Endothelial cell of umbilical vein (primary cell): ENCODE measurements at regions not wholly inside any gene's neighbourhood (a gene's known extent, or its start where the extent isn't known, plus 50 kb on each side); places are given as distances from the start of the nearest gene placed in this dataset.
"Not testable (repeated sequence)": the region's sequence is repeated elsewhere in the genome, so short reads cannot be mapped to it uniquely, and the experiment has no call there.

Experiments
- EZH2 ChIP-seq: IDR thresholded peaks from 2 replicates; pipeline ENCODE4 v1.6.1; 2012; ENCODE audit warnings: borderline replicate concordance, low read depth, mild to moderate bottlenecking, moderate library complexity, low read length, inconsistent platforms; ENCODE audit not compliant: severe bottlenecking
- FOS ChIP-seq: IDR thresholded peaks from 2 replicates; pipeline ENCODE4 v1.6.1; 2011; ENCODE audit warnings: mild to moderate bottlenecking, low read length, moderate library complexity, borderline replicate concordance; ENCODE audit not compliant: insufficient read depth
- GATA2 ChIP-seq: IDR thresholded peaks from 2 replicates; pipeline ENCODE4 v1.7.0; 2011; ENCODE audit warnings: low read depth, mild to moderate bottlenecking, moderate library complexity, mixed read lengths, low read length; ENCODE audit not compliant: insufficient read length, insufficient read depth
- JUN ChIP-seq: IDR thresholded peaks from 2 replicates; pipeline ENCODE4 v1.6.1; 2011; ENCODE audit warnings: borderline replicate concordance, low read depth; ENCODE audit not compliant: insufficient read length, insufficient read depth
- MYC ChIP-seq: IDR thresholded peaks from one replicate; pipeline ENCODE4 v1.6.1; 2011; ENCODE audit warnings: mild to moderate bottlenecking, low read depth, low read length
- POLR2A ChIP-seq: IDR thresholded peaks from 2 replicates; pipeline ENCODE4 v1.6.1; 2012; ENCODE audit warnings: low read depth, mild to moderate bottlenecking, control low read depth, low read length
- POLR2AphosphoS5 ChIP-seq: IDR thresholded peaks from 2 replicates; pipeline ENCODE4 v1.6.1; 2012; ENCODE audit warnings: low read depth, mild to moderate bottlenecking, control low read depth, low read length, moderate library complexity; ENCODE audit not compliant: insufficient read depth
- TF ChIP-seq, protein P1 (sequence below), 2 donors: IDR thresholded peaks; 1 replicate in 1 of 2; 2 replicates in 1 of 2; pipeline ENCODE4 v1.5.1; 2011; ENCODE audit warnings: low read length in 2 of 2, mild to moderate bottlenecking in 2 of 2, moderate library complexity in 2 of 2, control low read depth in 1 of 2, inconsistent platforms in 1 of 2, low read depth in 1 of 2; ENCODE audit not compliant: insufficient read depth in 1 of 2; ENCODE audit errors: extremely low read depth in 1 of 2
- TF ChIP-seq, protein P2 (sequence below): IDR thresholded peaks from 2 replicates; pipeline ENCODE4 v1.6.1; 2011; ENCODE audit not compliant: insufficient read depth, insufficient read length

DNA sequence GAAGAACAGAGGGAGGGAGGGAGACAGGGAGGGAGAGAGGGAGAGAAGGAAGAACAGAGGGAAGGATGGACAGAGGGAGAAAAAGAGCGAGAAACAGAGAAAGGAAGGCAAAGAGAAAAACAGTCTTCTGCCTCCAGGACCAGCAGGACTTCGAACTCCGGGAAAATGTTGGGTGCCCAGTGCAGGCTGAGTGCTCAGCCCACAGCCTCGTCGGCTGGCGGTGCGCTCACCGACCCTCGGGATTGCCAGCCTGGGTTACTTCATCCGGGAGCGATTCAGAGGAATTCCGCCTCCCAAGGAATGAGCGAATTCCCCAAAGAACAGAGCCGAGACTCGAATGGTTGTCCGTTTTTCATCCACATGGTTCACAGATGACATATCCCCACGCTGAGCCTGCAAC, 1931.7 kb upstream of the DEFB115 start:
- TF ChIP-seq, protein P1, sequence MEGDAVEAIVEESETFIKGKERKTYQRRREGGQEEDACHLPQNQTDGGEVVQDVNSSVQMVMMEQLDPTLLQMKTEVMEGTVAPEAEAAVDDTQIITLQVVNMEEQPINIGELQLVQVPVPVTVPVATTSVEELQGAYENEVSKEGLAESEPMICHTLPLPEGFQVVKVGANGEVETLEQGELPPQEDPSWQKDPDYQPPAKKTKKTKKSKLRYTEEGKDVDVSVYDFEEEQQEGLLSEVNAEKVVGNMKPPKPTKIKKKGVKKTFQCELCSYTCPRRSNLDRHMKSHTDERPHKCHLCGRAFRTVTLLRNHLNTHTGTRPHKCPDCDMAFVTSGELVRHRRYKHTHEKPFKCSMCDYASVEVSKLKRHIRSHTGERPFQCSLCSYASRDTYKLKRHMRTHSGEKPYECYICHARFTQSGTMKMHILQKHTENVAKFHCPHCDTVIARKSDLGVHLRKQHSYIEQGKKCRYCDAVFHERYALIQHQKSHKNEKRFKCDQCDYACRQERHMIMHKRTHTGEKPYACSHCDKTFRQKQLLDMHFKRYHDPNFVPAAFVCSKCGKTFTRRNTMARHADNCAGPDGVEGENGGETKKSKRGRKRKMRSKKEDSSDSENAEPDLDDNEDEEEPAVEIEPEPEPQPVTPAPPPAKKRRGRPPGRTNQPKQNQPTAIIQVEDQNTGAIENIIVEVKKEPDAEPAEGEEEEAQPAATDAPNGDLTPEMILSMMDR (IDR thresholded peaks at IDR 0.05; ENCODE audit: extremely low read depth in 1 of 2, insufficient read depth in 1 of 2, low read depth in 1 of 2, low read length in 2 of 2) = not testable (repeated sequence)
- TF ChIP-seq EZH2, POLR2A, FOS, GATA2, POLR2AphosphoS5, MYC, JUN: not testable (repeated sequence)
- TF ChIP-seq, protein P2, sequence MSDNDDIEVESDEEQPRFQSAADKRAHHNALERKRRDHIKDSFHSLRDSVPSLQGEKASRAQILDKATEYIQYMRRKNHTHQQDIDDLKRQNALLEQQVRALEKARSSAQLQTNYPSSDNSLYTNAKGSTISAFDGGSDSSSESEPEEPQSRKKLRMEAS = not testable (repeated sequence)
